WTC11 (cell line): ENCODE measurements at regions not wholly inside any gene's neighbourhood (a gene's known extent, or its start where the extent isn't known, plus 50 kb on each side); places are given as distances from the start of the nearest gene placed in this dataset.

Experiments
- ATAC-seq: fragments of 200-7000 bp; cut with Tn5 transposase; 2 replicates; pipeline ENCODE4 v1.10.0; 2021; ENCODE audit warnings: mild to moderate bottlenecking, moderate library complexity
- CTCF ChIA-PET: fragments of 300-600 bp; sonication (Branson Sonifier 250); formaldehyde crosslinking; loops from one replicate; lab custom pipeline; 2021; ENCODE audit warnings: antibody characterized with exemption; lab: Charles Lee
- POLR2A ChIA-PET: fragments of 350-600 bp; sonication (Branson Sonifier 250); formaldehyde crosslinking; loops from one replicate; lab custom pipeline; 2021; ENCODE audit warnings: antibody characterized with exemption; lab: Charles Lee
- DNase-seq: peaks from one replicate; pipeline ENCODE4 v3.0.0; 2021; ENCODE audit warnings: low spot score
- H3K27ac Mint-ChIP-seq: 2 replicates; pipeline ENCODE4 v1.8.0; 2021; ENCODE audit warnings: mixed read lengths
- H3K27me3 Mint-ChIP-seq: 2 replicates; pipeline ENCODE4 v1.8.0; 2021; ENCODE audit warnings: low read depth, mild to moderate bottlenecking, moderate library complexity, mixed read lengths
- H3K36me3 Mint-ChIP-seq: 2 replicates; pipeline ENCODE4 v1.8.0; 2021; ENCODE audit warnings: mixed read lengths
- H3K4me1 Mint-ChIP-seq: 2 replicates; pipeline ENCODE4 v1.8.0; 2022; ENCODE audit warnings: mixed read lengths
- H3K4me3 Mint-ChIP-seq: 2 replicates; pipeline ENCODE4 v1.8.0; 2021; ENCODE audit warnings: mild to moderate bottlenecking, moderate library complexity, mixed read lengths
- H3K9me3 Mint-ChIP-seq: 2 replicates; pipeline ENCODE4 v1.8.0; 2021; ENCODE audit warnings: mixed read lengths
- ATF1 ChIP-seq: sonication (generic); formaldehyde crosslinking; IDR thresholded peaks from 2 replicates; pipeline ENCODE4 v1.8.1; 2023; ENCODE audit warnings: mild to moderate bottlenecking, moderate library complexity, missing genetic modification reagents
- ETV6 ChIP-seq: sonication (generic); formaldehyde crosslinking; IDR thresholded peaks from 2 replicates; pipeline ENCODE4 v1.8.1; 2022; ENCODE audit warnings: mild to moderate bottlenecking, missing genetic modification reagents
- GABPB1 ChIP-seq: sonication (generic); formaldehyde crosslinking; IDR thresholded peaks from 2 replicates; pipeline ENCODE4 v1.8.1; 2023; ENCODE audit warnings: mild to moderate bottlenecking, missing genetic modification reagents
- IRF2 ChIP-seq: sonication (generic); formaldehyde crosslinking; IDR thresholded peaks from 2 replicates; pipeline ENCODE4 v1.8.0; 2022; ENCODE audit warnings: low read depth, missing genetic modification reagents, borderline replicate concordance
- PRRX2 ChIP-seq: fragments of 250-450 bp; sonication (Bioruptor Pico); IDR thresholded peaks from 2 replicates; pipeline ENCODE4 v1.8.0; 2021; ENCODE audit warnings: mild to moderate bottlenecking
- SMAD3 ChIP-seq: sonication (generic); formaldehyde crosslinking; IDR thresholded peaks from 2 replicates; pipeline ENCODE4 v1.8.0; 2022; ENCODE audit warnings: missing genetic modification reagents, mild to moderate bottlenecking, borderline replicate concordance
- TCF7 ChIP-seq: sonication (generic); formaldehyde crosslinking; IDR thresholded peaks from 2 replicates; pipeline ENCODE4 v1.8.0; 2022; ENCODE audit warnings: mild to moderate bottlenecking, low read depth, missing genetic modification reagents, moderate library complexity
- ZBTB21 ChIP-seq: sonication (generic); formaldehyde crosslinking; IDR thresholded peaks from 2 replicates; pipeline ENCODE4 v1.8.1; 2023; ENCODE audit warnings: mild to moderate bottlenecking, missing genetic modification reagents, borderline replicate concordance
- ZNF416 ChIP-seq: fragments of 250-450 bp; sonication (Bioruptor Pico); IDR thresholded peaks from 2 replicates; pipeline ENCODE4 v1.9.0; 2021; ENCODE audit warnings: mild to moderate bottlenecking, inconsistent platforms
- ZNF423 ChIP-seq: fragments of 250-450 bp; sonication (Bioruptor Pico); IDR thresholded peaks from 2 replicates; pipeline ENCODE4 v2.1.2; 2022; ENCODE audit warnings: mild to moderate bottlenecking, moderate library complexity
- TF ChIP-seq, protein P1 (sequence below): fragments of 250-450 bp; sonication (Bioruptor Pico); IDR thresholded peaks from 2 replicates; pipeline ENCODE4 v1.8.0; 2021; ENCODE audit warnings: mild to moderate bottlenecking
- TF ChIP-seq, protein P2 (sequence below): sonication (generic); formaldehyde crosslinking; IDR thresholded peaks from 2 replicates; pipeline ENCODE4 v1.8.1; 2023; ENCODE audit warnings: mild to moderate bottlenecking, missing genetic modification reagents, moderate library complexity
- TF ChIP-seq, protein P3 (sequence below): sonication (generic); formaldehyde crosslinking; IDR thresholded peaks from 2 replicates; pipeline ENCODE4 v1.8.0; 2022; ENCODE audit warnings: mild to moderate bottlenecking, missing genetic modification reagents
- TF ChIP-seq, protein P4 (sequence below): sonication (generic); formaldehyde crosslinking; IDR thresholded peaks from 2 replicates; pipeline ENCODE4 v1.8.0; 2022; ENCODE audit warnings: mild to moderate bottlenecking, missing genetic modification reagents
- TF ChIP-seq, protein P5 (sequence below): sonication (generic); formaldehyde crosslinking; IDR thresholded peaks from 2 replicates; pipeline ENCODE4 v1.8.0; 2023; ENCODE audit warnings: missing genetic modification reagents
- TF ChIP-seq, protein P6 (sequence below): fragments of 250-450 bp; sonication (Bioruptor Pico); IDR thresholded peaks from 2 replicates; pipeline ENCODE4 v1.9.0; 2021; ENCODE audit warnings: mild to moderate bottlenecking
- TF ChIP-seq, protein P7 (sequence below): sonication (generic); formaldehyde crosslinking; IDR thresholded peaks from 2 replicates; pipeline ENCODE4 v1.8.0; 2022; ENCODE audit warnings: mild to moderate bottlenecking, missing genetic modification reagents
- TF ChIP-seq, protein P8 (sequence below): sonication (generic); formaldehyde crosslinking; IDR thresholded peaks from 2 replicates; pipeline ENCODE4 v1.8.1; 2022; ENCODE audit warnings: mild to moderate bottlenecking, moderate library complexity, missing genetic modification reagents
- TF ChIP-seq, protein P9 (sequence below): fragments of 250-450 bp; sonication (Bioruptor Pico); IDR thresholded peaks from 2 replicates; pipeline ENCODE4 v2.1.2; 2022; ENCODE audit warnings: mild to moderate bottlenecking, moderate library complexity

DNA sequence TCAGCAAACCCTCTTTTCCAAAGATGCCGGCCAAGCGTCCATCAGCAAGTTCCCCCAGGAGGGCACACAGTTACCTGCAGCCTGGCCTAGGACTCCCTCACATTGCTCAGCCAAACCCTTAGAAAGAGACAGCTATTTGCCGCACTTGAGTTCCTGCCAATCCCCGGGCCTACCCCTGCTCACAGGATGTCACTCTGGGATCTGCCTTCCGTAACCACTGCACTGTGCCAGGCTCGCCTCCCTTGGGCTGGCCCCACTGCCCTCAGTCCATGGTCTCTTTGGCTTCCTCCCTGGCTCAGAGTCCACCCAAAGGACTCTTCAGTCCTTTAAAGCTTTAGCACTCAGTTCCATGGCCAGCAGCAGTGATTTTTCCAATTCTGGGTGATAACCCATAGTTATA lies 128.3 kb downstream of the NSG2 start (continued):
- TF ChIP-seq, protein P1, sequence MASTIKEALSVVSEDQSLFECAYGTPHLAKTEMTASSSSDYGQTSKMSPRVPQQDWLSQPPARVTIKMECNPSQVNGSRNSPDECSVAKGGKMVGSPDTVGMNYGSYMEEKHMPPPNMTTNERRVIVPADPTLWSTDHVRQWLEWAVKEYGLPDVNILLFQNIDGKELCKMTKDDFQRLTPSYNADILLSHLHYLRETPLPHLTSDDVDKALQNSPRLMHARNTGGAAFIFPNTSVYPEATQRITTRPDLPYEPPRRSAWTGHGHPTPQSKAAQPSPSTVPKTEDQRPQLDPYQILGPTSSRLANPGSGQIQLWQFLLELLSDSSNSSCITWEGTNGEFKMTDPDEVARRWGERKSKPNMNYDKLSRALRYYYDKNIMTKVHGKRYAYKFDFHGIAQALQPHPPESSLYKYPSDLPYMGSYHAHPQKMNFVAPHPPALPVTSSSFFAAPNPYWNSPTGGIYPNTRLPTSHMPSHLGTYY (CRISPR knock-in tag): no peak
- TF ChIP-seq ZNF423 (CRISPR knock-in tag) (no peak), ATF1 (CRISPR knock-in tag) (no peak), ETV6 (no peak), PRRX2 (CRISPR knock-in tag) (no peak)
- TF ChIP-seq, protein P2, sequence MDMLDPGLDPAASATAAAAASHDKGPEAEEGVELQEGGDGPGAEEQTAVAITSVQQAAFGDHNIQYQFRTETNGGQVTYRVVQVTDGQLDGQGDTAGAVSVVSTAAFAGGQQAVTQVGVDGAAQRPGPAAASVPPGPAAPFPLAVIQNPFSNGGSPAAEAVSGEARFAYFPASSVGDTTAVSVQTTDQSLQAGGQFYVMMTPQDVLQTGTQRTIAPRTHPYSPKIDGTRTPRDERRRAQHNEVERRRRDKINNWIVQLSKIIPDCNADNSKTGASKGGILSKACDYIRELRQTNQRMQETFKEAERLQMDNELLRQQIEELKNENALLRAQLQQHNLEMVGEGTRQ (CRISPR knock-in tag): no peak
- TF ChIP-seq, protein P3, sequence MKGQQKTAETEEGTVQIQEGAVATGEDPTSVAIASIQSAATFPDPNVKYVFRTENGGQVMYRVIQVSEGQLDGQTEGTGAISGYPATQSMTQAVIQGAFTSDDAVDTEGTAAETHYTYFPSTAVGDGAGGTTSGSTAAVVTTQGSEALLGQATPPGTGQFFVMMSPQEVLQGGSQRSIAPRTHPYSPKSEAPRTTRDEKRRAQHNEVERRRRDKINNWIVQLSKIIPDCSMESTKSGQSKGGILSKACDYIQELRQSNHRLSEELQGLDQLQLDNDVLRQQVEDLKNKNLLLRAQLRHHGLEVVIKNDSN (CRISPR knock-in tag): no peak

DNA sequence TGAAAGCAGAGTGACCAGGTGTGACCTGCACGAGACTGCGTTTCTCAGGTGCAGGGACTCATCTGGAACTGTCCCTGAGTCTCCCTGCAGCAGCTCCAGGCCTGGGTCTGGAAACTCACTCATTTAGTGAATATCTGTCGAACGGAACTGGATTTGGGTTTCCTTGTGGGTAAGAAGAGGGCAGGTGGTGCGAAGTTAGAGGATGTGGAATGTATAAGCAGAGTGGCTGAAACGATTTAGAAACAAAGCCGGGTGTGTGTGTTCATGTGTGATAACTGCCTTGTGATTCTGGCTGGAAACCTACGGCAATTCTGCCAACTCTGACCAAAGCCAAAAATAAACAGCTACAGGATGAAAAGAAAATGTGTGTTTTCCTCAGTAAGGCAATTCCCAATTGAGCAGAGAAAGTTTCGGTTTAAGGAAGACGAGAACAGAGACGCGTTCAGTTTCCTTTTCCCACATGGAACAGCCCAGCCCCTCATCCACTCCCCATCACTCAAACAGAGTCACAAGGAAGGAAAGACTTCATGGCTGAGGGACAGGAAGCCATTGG lies 130.3 kb downstream of the NSG2 start:
- no peak overlapping the region for H3K4me3 Mint-ChIP-seq
- H3K36me3 Mint-ChIP-seq: no peaks in the 10 kb centered on the region
- DNase-seq: no peak
- no peak for ATAC-seq
- POLR2A ChIA-PET: no interaction called here
- TF ChIP-seq, protein P4, sequence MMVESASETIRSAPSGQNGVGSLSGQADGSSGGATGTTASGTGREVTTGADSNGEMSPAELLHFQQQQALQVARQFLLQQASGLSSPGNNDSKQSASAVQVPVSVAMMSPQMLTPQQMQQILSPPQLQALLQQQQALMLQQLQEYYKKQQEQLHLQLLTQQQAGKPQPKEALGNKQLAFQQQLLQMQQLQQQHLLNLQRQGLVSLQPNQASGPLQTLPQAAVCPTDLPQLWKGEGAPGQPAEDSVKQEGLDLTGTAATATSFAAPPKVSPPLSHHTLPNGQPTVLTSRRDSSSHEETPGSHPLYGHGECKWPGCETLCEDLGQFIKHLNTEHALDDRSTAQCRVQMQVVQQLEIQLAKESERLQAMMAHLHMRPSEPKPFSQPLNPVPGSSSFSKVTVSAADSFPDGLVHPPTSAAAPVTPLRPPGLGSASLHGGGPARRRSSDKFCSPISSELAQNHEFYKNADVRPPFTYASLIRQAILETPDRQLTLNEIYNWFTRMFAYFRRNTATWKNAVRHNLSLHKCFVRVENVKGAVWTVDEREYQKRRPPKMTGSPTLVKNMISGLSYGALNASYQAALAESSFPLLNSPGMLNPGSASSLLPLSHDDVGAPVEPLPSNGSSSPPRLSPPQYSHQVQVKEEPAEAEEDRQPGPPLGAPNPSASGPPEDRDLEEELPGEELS (CRISPR knock-in tag): no peak
- TF ChIP-seq, protein P5, sequence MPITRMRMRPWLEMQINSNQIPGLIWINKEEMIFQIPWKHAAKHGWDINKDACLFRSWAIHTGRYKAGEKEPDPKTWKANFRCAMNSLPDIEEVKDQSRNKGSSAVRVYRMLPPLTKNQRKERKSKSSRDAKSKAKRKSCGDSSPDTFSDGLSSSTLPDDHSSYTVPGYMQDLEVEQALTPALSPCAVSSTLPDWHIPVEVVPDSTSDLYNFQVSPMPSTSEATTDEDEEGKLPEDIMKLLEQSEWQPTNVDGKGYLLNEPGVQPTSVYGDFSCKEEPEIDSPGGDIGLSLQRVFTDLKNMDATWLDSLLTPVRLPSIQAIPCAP (CRISPR knock-in tag): no peak
- TF ChIP-seq, protein P6, sequence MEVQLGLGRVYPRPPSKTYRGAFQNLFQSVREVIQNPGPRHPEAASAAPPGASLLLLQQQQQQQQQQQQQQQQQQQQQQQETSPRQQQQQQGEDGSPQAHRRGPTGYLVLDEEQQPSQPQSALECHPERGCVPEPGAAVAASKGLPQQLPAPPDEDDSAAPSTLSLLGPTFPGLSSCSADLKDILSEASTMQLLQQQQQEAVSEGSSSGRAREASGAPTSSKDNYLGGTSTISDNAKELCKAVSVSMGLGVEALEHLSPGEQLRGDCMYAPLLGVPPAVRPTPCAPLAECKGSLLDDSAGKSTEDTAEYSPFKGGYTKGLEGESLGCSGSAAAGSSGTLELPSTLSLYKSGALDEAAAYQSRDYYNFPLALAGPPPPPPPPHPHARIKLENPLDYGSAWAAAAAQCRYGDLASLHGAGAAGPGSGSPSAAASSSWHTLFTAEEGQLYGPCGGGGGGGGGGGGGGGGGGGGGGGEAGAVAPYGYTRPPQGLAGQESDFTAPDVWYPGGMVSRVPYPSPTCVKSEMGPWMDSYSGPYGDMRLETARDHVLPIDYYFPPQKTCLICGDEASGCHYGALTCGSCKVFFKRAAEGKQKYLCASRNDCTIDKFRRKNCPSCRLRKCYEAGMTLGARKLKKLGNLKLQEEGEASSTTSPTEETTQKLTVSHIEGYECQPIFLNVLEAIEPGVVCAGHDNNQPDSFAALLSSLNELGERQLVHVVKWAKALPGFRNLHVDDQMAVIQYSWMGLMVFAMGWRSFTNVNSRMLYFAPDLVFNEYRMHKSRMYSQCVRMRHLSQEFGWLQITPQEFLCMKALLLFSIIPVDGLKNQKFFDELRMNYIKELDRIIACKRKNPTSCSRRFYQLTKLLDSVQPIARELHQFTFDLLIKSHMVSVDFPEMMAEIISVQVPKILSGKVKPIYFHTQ: no peak
- H3K27me3 Mint-ChIP-seq: no peaks in the 10 kb centered on the region
- no peak overlapping the region for H3K27ac Mint-ChIP-seq
- peaks cover 15% of the 10 kb centered on the region for H3K4me1 Mint-ChIP-seq
- H3K9me3 Mint-ChIP-seq: no peaks in the 10 kb centered on the region
- CTCF ChIA-PET: no interaction called here

DNA sequence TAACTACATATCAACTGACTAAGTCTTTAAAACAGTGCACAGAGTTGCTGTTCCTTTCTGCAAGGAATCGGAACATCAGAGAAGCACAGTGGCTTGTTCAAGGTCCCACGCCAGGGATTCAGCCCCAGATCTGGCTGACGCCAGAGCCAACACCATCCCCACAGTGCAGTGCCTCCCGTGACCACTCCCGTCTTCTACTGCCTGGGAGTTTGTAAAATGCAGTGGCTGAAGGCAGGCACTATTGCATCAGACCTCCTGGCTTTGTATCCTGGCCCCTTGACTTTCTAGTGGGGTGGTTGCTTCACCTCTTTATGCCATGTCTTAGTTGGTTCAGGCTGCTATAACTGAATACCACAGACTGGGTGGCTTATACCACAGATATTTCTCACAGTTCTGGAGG lies 131.0 kb downstream of the NSG2 start:
- ATAC-seq (no peak), DNase-seq (no peak)
- ChIA-PET CTCF (no interaction called here), POLR2A (no interaction called here)
- Mint-ChIP-seq H3K27me3 (peaks cover 3% of the 10 kb centered on the region; the same call in 1 of the 2 replicates), H3K36me3 (no peaks in the 10 kb centered on the region), H3K4me1 (peaks cover 21% of the 10 kb centered on the region), H3K4me3 (no peak overlapping the region), H3K27ac (no peak overlapping the region), H3K9me3 (no peaks in the 10 kb centered on the region)
- TF ChIP-seq TCF7 (CRISPR knock-in tag) (no peak), SMAD3 (CRISPR knock-in tag) (no peak), ZNF416 (no peak), GABPB1 (CRISPR knock-in tag) (no peak), IRF2 (CRISPR knock-in tag) (no peak), ZBTB21 (CRISPR knock-in tag) (no peak)
- TF ChIP-seq, protein P7, sequence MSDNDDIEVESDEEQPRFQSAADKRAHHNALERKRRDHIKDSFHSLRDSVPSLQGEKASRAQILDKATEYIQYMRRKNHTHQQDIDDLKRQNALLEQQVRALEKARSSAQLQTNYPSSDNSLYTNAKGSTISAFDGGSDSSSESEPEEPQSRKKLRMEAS: no peak
- TF ChIP-seq, protein P8, sequence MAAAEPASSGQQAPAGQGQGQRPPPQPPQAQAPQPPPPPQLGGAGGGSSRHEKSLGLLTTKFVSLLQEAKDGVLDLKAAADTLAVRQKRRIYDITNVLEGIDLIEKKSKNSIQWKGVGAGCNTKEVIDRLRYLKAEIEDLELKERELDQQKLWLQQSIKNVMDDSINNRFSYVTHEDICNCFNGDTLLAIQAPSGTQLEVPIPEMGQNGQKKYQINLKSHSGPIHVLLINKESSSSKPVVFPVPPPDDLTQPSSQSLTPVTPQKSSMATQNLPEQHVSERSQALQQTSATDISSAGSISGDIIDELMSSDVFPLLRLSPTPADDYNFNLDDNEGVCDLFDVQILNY: no peak
- TF ChIP-seq, protein P9, sequence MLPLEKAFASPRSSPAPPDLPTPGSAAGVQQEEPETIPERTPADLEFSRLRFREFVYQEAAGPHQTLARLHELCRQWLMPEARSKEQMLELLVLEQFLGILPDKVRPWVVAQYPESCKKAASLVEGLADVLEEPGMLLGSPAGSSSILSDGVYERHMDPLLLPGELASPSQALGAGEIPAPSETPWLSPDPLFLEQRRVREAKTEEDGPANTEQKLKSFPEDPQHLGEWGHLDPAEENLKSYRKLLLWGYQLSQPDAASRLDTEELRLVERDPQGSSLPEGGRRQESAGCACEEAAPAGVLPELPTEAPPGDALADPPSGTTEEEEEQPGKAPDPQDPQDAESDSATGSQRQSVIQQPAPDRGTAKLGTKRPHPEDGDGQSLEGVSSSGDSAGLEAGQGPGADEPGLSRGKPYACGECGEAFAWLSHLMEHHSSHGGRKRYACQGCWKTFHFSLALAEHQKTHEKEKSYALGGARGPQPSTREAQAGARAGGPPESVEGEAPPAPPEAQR (CRISPR knock-in tag): no peak
